ENCODE measurements at regions not wholly inside any gene's neighbourhood (a gene's known extent, or its start where the extent isn't known, plus 50 kb on each side); places are given as distances from the start of the nearest gene placed in this dataset.
"Not testable (repeated sequence)": the region's sequence is repeated elsewhere in the genome, so short reads cannot be mapped to it uniquely, and the experiment has no call there.

DNA sequence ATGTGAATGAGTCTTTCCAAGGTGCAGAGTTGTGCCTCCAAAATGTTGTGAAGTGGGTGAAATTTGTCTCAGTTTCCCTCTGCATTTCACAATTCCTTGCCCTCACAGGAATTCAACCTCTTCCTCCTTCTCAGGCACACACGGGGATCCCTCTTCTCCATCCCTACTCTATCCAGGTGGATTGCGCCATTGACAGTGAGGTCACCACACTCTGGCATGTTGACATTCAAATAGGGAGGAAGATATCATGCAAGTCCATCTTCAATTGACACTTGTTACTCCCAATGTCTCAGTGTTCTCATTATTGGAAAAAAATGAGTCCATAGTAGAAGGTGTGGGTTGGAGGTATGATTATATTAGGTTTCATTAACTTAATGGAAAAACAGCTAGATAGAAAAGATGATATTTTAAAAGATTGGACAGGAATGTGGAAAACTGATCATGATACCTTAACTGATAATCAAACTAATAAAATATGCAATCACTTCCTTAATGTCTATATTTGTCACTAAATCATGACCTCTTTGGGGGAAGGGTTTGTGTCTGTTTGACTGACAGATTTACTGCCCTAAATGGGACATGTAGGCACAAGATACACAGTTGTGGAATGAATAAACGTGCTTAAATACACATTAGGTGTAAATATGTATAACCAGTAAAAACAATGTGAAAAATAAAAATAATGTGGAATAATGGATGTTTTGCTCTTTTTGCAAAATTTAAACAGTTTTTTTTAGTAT lies 213.8 kb upstream of the SLC8A1 start:
- Histone ChIP-seq H3K4me1 (no peaks in the 10 kb centered on the region), H3K4me3 (no peak overlapping the region), H3K9me3 (no peaks in the 10 kb centered on the region), H3K36me3 (no peaks in the 10 kb centered on the region), H3K27ac (no peak overlapping the region), H3K27me3 (no peaks in the 10 kb centered on the region)
- WGBS, 2 donors = 57 to 69% methylated on average over 3 of the region's 3 CpGs
- no peak for TF ChIP-seq POLR2A (IDR thresholded peaks at IDR 0.05)
- no peak for DNase-seq
- intact Hi-C loops (cut with DNase I) = no loop called here

DNA sequence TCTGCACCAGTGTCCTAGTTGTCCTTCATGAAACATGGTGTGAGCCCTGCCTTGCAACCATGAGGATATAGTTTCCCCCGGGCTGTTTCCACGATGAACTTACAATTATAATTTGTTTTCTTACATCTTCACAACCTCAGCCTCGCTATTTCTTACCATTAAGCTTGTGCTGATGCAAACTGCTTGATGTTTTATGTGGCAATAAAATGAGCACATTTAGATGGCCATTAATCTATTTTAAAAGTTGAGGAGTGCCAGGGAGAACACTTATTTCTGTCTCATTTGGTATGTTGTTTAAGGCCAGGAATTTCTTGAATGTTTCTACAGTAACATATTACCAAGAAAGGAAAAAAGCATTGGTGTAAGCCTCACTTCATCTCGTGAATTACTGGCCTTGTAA lies 214.5 kb upstream of the SLC8A1 start:
- Histone ChIP-seq H3K4me3 (no peak overlapping the region), H3K9me3 (no peaks in the 10 kb centered on the region), H3K27ac (no peak overlapping the region), H3K27me3 (no peaks in the 10 kb centered on the region), H3K4me1 (no peaks in the 10 kb centered on the region), H3K36me3 (no peaks in the 10 kb centered on the region)
- TF ChIP-seq POLR2A (IDR thresholded peaks at IDR 0.05) = no peak
- TF ChIP-seq, protein P1, sequence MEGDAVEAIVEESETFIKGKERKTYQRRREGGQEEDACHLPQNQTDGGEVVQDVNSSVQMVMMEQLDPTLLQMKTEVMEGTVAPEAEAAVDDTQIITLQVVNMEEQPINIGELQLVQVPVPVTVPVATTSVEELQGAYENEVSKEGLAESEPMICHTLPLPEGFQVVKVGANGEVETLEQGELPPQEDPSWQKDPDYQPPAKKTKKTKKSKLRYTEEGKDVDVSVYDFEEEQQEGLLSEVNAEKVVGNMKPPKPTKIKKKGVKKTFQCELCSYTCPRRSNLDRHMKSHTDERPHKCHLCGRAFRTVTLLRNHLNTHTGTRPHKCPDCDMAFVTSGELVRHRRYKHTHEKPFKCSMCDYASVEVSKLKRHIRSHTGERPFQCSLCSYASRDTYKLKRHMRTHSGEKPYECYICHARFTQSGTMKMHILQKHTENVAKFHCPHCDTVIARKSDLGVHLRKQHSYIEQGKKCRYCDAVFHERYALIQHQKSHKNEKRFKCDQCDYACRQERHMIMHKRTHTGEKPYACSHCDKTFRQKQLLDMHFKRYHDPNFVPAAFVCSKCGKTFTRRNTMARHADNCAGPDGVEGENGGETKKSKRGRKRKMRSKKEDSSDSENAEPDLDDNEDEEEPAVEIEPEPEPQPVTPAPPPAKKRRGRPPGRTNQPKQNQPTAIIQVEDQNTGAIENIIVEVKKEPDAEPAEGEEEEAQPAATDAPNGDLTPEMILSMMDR (IDR thresholded peaks at IDR 0.05) = no peak
- WGBS, 2 donors = 70 to 78% methylated on average over 4 of the region's 4 CpGs
- intact Hi-C loops (cut with DNase I) = no loop called here
- no peak for DNase-seq

DNA sequence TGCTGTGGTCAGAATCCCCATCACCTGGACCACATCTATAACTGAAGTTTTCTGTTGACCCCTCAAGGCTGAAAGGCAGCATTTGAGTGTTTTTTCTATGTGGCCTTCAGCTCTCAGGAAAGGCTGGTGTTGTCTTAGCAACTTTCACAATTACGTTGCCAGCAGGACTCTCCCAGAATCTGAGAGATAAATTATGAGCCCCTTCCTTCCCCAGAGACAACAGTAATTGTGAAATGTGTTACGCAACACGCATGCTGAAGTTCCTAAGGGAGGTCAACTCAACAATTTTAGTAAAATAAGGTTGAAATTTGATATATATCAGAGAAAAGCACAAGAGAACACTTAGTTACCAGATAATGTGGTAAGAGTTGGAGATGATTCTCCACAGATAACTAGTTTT lies 216.5 kb upstream of the SLC8A1 start:
- WGBS, 2 donors = 61 to 62% methylated on average over 3 of the region's 3 CpGs
- no peak for TF ChIP-seq POLR2A (IDR thresholded peaks at IDR 0.05)
- TF ChIP-seq, protein P1 (IDR thresholded peaks at IDR 0.05) = no peak
- Histone ChIP-seq H3K27me3 (no peaks in the 10 kb centered on the region), H3K36me3 (no peaks in the 10 kb centered on the region), H3K9me3 (no peaks in the 10 kb centered on the region), H3K4me1 (no peaks in the 10 kb centered on the region), H3K4me3 (no peak overlapping the region), H3K27ac (no peak overlapping the region)
- DNase-seq = no peak
- intact Hi-C loops (cut with DNase I) = no loop called here

DNA sequence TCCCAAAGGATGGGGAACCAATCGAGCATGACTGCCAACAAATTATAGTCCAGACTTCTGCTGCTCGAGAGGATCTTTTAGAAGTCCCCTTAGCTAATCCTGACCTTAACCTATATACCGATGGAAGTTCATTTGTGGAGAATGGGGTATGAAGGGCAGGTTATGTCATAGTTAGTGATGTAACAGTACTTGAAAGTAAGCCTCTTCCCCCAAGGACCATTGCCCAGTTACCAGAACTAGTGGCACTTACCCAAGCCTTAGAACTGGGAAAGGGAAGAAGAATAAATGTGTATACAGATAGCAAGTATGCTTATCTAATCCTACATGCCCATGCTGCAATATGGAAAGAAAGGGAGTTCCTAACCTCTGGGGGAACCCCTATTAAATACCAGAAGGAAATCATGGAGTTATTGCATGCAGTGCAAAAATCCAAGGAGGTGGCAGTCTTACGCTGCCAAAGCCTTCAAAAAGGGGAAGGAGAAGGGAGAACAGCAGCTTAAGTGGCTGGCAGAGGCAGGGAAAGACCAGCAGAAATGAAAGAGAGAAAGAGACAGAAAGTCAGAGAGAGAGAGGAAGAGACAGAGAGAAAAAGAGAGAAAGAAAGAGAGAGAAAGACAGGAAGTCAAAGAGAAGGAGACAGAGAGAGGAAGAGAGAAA lies 224.4 kb upstream of the SLC8A1 start:
- 56 to 61% methylated on average over 4 of the region's 4 CpGs for WGBS, 2 donors
- H3K27me3 ChIP-seq; DNase-seq; H3K27ac ChIP-seq; intact Hi-C loops (cut with DNase I); H3K36me3 ChIP-seq; H3K9me3 ChIP-seq; H3K4me1 ChIP-seq; H3K4me3 ChIP-seq: not testable (repeated sequence)

DNA sequence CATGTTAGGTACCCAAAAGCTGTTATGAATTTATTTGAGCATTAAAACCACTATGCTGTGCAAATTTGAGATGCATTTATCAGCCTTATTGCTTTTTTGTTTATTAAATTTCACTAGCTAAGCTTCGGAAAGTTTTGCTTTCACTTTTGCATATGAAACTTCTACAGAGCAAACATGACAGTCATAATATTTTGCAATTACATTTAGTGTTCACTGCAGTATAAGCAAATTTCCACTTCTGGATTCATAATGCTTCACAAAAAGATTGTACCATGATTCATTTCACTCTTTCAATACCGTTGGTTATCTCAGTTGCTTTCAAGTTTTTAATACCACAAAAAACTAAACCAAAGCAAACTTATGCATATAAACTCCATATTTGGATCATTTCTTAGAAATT lies 228.7 kb upstream of the SLC8A1 start:
- intact Hi-C loops (cut with DNase I) = no loop called here
- Histone ChIP-seq H3K4me3 (peak overlapping the region in 1 of 4 donors; percentile 45), H3K9me3 (no peaks in the 10 kb centered on the region), H3K27me3 (no peaks in the 10 kb centered on the region), H3K36me3 (no peaks in the 10 kb centered on the region), H3K27ac (no peak overlapping the region), H3K4me1 (no peaks in the 10 kb centered on the region)
- DNase-seq = no peak
- 5 to 8% methylated on average over 2 of the region's 2 CpGs for WGBS, 2 donors
- TF ChIP-seq POLR2A (IDR thresholded peaks at IDR 0.05) = no peak

DNA sequence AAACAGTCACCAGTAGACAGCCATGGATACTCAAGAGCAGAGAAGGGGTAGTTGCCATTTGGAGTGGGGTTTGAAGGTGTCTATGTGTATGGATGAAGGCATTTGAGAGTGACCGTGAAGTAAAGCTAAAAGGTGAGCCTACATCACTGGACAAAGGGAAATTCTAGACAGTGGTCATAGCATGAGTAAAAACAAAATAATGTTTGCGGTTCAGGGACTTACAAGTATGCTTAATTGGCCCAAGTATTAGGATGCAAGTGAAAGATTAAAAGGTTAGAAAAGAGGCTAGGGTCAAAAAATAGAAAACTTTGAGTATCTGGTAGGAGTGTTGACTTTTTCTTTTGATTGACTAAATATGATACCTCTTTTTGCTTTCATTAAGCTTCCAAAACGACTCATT lies 238.1 kb upstream of the SLC8A1 start:
- WGBS, 2 donors = 79 to 89% methylated on average over 3 of the region's 3 CpGs
- Histone ChIP-seq H3K36me3 (no peaks in the 10 kb centered on the region), H3K27ac (no peak overlapping the region), H3K4me3 (no peak overlapping the region), H3K9me3 (no peaks in the 10 kb centered on the region), H3K4me1 (no peaks in the 10 kb centered on the region), H3K27me3 (no peaks in the 10 kb centered on the region)
- TF ChIP-seq POLR2A (IDR thresholded peaks at IDR 0.05) = no peak
- TF ChIP-seq, protein P1 (IDR thresholded peaks at IDR 0.05) = no peak
- no peak for DNase-seq
- intact Hi-C loops (cut with DNase I) = no loop called here

All from esophagus squamous epithelium (tissue), 5 donors.